ENCODE measurements at regions not wholly inside any gene's neighbourhood (a gene's known extent, or its start where the extent isn't known, plus 50 kb on each side); places are given as distances from the start of the nearest gene placed in this dataset.
A peak's percentile ranks its signal among the peaks of the same experiment; 100 is the strongest.

DNA sequence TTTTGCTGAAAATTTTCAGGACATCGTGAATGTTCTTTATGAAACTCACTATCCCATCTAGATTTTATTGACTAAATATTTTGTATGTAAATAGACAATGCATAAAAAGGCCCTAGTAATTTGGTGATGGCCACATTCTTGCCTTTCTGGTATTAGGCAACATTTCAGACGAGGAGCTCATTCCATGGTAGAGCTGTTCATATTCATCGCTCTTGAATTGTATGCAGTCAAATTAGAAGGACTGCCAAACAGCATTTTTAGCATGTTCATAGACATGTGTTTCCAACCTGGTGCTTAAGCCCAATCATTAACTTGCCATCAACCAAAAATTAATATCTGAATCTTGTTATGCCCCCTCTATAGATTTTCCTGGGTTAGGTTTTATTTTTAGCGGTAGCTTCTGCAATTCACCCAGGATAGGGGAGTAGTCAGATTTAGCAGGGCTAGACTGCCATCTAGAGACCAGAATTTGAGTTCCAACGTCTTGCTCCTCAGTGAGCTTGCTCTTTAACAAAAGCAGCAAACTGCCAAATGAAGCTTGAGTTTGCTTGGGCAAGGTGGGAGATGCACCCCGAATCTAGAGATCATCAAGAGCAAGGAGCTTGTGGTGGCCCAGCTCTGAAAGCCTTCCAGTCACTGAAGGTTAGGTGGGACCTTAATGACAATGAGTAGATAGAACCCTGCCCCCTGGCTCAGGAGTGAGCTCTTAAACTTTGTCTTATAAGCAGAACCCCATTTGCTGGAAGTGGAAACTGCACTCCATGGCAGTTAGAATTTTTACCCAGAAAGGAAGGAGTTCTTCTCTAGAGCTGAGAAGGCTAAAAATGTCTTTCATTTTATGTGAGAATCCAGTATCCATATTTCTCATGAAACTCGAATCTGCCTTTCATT is 456.2 kb downstream of the RASEF start:
- no peak for TF ChIP-seq EZH2 (IDR thresholded peaks at IDR 0.05; ENCODE audit: borderline replicate concordance, low read depth, low read length, severe bottlenecking)
- TF ChIP-seq, protein P1, sequence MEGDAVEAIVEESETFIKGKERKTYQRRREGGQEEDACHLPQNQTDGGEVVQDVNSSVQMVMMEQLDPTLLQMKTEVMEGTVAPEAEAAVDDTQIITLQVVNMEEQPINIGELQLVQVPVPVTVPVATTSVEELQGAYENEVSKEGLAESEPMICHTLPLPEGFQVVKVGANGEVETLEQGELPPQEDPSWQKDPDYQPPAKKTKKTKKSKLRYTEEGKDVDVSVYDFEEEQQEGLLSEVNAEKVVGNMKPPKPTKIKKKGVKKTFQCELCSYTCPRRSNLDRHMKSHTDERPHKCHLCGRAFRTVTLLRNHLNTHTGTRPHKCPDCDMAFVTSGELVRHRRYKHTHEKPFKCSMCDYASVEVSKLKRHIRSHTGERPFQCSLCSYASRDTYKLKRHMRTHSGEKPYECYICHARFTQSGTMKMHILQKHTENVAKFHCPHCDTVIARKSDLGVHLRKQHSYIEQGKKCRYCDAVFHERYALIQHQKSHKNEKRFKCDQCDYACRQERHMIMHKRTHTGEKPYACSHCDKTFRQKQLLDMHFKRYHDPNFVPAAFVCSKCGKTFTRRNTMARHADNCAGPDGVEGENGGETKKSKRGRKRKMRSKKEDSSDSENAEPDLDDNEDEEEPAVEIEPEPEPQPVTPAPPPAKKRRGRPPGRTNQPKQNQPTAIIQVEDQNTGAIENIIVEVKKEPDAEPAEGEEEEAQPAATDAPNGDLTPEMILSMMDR (IDR thresholded peaks at IDR 0.05; ENCODE audit: borderline replicate concordance, extremely low read depth, low read length, poor library complexity, severe bottlenecking): peak; percentile 66
- Histone ChIP-seq H2AFZ (ENCODE audit: low read depth, low read length) (no peak overlapping the region), H4K20me1 (ENCODE audit: insufficient read depth, low read length) (no peaks in the 10 kb centered on the region), H3K9me3 (ENCODE audit: insufficient read depth, low read length, severe bottlenecking) (no peaks in the 10 kb centered on the region), H3K4me2 (ENCODE audit: insufficient read depth, low read length) (no peak overlapping the region), H3K4me1 (ENCODE audit: insufficient read depth, low read length) (no peaks in the 10 kb centered on the region), H3K4me3 (ENCODE audit: low read depth in 1 of 2, low read length in 2 of 2) (no peak overlapping the region), H3K36me3 (ENCODE audit: insufficient read depth, low read length) (no peaks in the 10 kb centered on the region), H3K27ac (ENCODE audit: low read length) (no peak overlapping the region), H3K9ac (ENCODE audit: low read depth, low read length) (no peak overlapping the region), H3K27me3 (ENCODE audit: insufficient read depth, low read length, poor library complexity) (no peaks in the 10 kb centered on the region), H3K79me2 (ENCODE audit: insufficient read depth, low read length) (no peaks in the 10 kb centered on the region)
- no peak for ATAC-seq (ENCODE audit: insufficient read depth, low read depth)
- DNase-seq: peak; percentile 24

DNA sequence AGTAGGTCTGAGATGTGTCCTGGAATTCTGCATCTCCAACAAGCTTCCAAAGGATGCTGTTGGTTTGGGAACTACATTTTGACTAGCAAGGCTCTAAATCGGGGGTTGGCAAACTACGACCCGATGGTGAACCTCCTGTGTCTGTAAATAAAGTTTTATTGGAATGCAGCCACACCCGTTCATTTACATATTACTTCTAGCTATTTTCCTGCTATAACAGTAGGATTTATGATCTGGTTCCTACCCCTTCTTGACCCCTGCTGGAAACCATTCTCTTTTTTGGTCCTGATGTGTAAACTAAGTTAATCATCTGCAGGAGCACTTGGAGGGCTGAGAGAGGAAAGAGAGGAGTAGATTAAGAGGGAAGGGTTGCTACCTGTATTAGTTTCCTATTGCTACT is 454.5 kb downstream of the RASEF start:
- H3K4me2 ChIP-seq (ENCODE audit: insufficient read depth, low read length): no peak overlapping the region
- ATAC-seq (ENCODE audit: insufficient read depth, low read depth) (no peak), DNase-seq (no peak)
- no peak overlapping the region for H3K9ac ChIP-seq (ENCODE audit: low read depth, low read length)
- H3K36me3 ChIP-seq (ENCODE audit: insufficient read depth, low read length): no peaks in the 10 kb centered on the region
- H3K4me3 ChIP-seq (ENCODE audit: low read depth in 1 of 2, low read length in 2 of 2): no peak overlapping the region
- H3K27me3 ChIP-seq (ENCODE audit: insufficient read depth, low read length, poor library complexity): no peaks in the 10 kb centered on the region
- no peaks in the 10 kb centered on the region for H3K4me1 ChIP-seq (ENCODE audit: insufficient read depth, low read length)
- H3K9me3 ChIP-seq (ENCODE audit: insufficient read depth, low read length, severe bottlenecking): no peaks in the 10 kb centered on the region
- no peak overlapping the region for H3K27ac ChIP-seq (ENCODE audit: low read length)
- H3K79me2 ChIP-seq (ENCODE audit: insufficient read depth, low read length): no peaks in the 10 kb centered on the region
- H4K20me1 ChIP-seq (ENCODE audit: insufficient read depth, low read length): no peaks in the 10 kb centered on the region
- H2AFZ ChIP-seq (ENCODE audit: low read depth, low read length): no peak overlapping the region
- TF ChIP-seq, protein P1 (IDR thresholded peaks at IDR 0.05; ENCODE audit: borderline replicate concordance, extremely low read depth, low read length, poor library complexity, severe bottlenecking): no peak
- no peak for TF ChIP-seq EZH2 (IDR thresholded peaks at IDR 0.05; ENCODE audit: borderline replicate concordance, low read depth, low read length, severe bottlenecking)

DNA sequence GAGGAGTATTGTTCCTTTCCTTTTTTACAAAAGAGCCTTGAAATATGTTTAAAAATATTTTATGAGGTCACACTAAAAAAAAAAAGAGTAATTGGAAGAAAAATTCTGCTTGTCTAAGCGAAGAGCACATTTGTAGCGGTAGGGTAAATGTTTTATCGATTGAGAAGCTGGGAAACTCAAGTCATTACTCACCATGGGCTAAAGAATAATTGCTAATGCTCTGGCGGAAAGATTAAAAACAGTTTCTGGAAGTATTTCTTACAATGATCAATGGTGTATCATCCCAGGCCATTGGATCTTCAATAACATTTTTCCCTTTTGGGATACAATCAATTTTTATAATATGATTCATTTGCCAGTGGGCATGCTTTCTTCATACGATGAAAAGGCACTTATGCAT is 450.0 kb downstream of the RASEF start:
- Histone ChIP-seq H3K4me3 (ENCODE audit: low read depth in 1 of 2, low read length in 2 of 2) (no peak overlapping the region), H3K27me3 (ENCODE audit: insufficient read depth, low read length, poor library complexity) (no peaks in the 10 kb centered on the region), H3K9ac (ENCODE audit: low read depth, low read length) (no peak overlapping the region), H3K4me2 (ENCODE audit: insufficient read depth, low read length) (no peak overlapping the region), H3K36me3 (ENCODE audit: insufficient read depth, low read length) (no peaks in the 10 kb centered on the region), H3K79me2 (ENCODE audit: insufficient read depth, low read length) (no peaks in the 10 kb centered on the region), H3K9me3 (ENCODE audit: insufficient read depth, low read length, severe bottlenecking) (no peaks in the 10 kb centered on the region), H4K20me1 (ENCODE audit: insufficient read depth, low read length) (no peaks in the 10 kb centered on the region), H3K4me1 (ENCODE audit: insufficient read depth, low read length) (no peaks in the 10 kb centered on the region), H2AFZ (ENCODE audit: low read depth, low read length) (no peak overlapping the region), H3K27ac (ENCODE audit: low read length) (no peak overlapping the region)
- no peak for TF ChIP-seq EZH2 (IDR thresholded peaks at IDR 0.05; ENCODE audit: borderline replicate concordance, low read depth, low read length, severe bottlenecking)
- TF ChIP-seq, protein P1 (IDR thresholded peaks at IDR 0.05; ENCODE audit: borderline replicate concordance, extremely low read depth, low read length, poor library complexity, severe bottlenecking): no peak
- no peak for ATAC-seq (ENCODE audit: insufficient read depth, low read depth)
- no peak for DNase-seq
